Right lobe of liver (tissue), 4 donors: ENCODE measurements at regions not wholly inside any gene's neighbourhood (a gene's known extent, or its start where the extent isn't known, plus 50 kb on each side); places are given as distances from the start of the nearest gene placed in this dataset.

ENCODE experiments used
- POLR2A ChIP-seq: fragments of 450-650 bp; IDR thresholded peaks from one replicate; pipeline ENCODE4 v1.6.1; 2017; ENCODE audit warnings: antibody characterized with exemption, mild to moderate bottlenecking
- TF ChIP-seq, protein P1 (sequence below), 4 donors: fragments of 200-600 bp in 3 of 4; fragments of 450-650 bp in 1 of 4; IDR thresholded peaks; one replicate each; pipeline versions ENCODE4 v1.5.1 to v1.8.0; 2016 to 2022; ENCODE audit warnings: antibody characterized with exemption in 4 of 4, mild to moderate bottlenecking in 2 of 4
- donor health status: DM: no; HTN: no; CAD: no.
- donor health status: DM: no; HTN: no; CAD: no.
- donor health status: DM: no; HTN: yes; CAD: no.

DNA sequence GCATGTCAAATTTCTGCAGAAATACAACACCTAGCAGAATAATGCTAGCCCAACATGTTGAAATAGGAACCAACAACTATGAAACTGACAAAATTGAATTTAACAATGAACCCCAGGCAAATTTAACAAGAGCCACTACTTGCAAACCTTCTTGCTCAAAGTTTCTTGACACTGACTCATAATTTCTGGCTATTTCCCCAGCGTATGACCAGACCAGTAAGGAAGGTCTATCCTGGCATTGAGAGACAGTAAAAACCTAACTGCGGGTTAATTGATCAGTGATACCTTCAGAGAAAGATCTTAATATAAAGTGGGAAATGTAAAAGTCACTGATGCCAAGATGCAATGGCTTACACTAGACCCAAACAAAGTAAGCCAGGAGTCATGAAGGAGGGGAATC lies 510.1 kb downstream of the ARL4A start:
- TF ChIP-seq, protein P1, sequence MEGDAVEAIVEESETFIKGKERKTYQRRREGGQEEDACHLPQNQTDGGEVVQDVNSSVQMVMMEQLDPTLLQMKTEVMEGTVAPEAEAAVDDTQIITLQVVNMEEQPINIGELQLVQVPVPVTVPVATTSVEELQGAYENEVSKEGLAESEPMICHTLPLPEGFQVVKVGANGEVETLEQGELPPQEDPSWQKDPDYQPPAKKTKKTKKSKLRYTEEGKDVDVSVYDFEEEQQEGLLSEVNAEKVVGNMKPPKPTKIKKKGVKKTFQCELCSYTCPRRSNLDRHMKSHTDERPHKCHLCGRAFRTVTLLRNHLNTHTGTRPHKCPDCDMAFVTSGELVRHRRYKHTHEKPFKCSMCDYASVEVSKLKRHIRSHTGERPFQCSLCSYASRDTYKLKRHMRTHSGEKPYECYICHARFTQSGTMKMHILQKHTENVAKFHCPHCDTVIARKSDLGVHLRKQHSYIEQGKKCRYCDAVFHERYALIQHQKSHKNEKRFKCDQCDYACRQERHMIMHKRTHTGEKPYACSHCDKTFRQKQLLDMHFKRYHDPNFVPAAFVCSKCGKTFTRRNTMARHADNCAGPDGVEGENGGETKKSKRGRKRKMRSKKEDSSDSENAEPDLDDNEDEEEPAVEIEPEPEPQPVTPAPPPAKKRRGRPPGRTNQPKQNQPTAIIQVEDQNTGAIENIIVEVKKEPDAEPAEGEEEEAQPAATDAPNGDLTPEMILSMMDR (IDR thresholded peaks at IDR 0.05) = no peak
- no peak for TF ChIP-seq POLR2A
